Mammary epithelial cell (primary cell): ENCODE measurements at regions not wholly inside any gene's neighbourhood (a gene's known extent, or its start where the extent isn't known, plus 50 kb on each side); places are given as distances from the start of the nearest gene placed in this dataset.

Experiments used
- EZH2 ChIP-seq: IDR thresholded peaks from 2 replicates; pipeline ENCODE4 v1.6.1; 2012; ENCODE audit warnings: low read length, inconsistent platforms, borderline replicate concordance
- TF ChIP-seq, protein P1 (sequence below), 2 donors: IDR thresholded peaks in 1 of 2; conservative IDR thresholded peaks in 1 of 2; 2 replicates each; pipeline ENCODE4 v1.5.1; 2011 to 2012; ENCODE audit warnings: inconsistent platforms in 2 of 2, low read length in 2 of 2, mild to moderate bottlenecking in 2 of 2, control low read depth in 1 of 2, low read depth in 1 of 2; ENCODE audit not compliant: insufficient read depth in 1 of 2; ENCODE audit errors: extremely low read depth in 1 of 2

DNA sequence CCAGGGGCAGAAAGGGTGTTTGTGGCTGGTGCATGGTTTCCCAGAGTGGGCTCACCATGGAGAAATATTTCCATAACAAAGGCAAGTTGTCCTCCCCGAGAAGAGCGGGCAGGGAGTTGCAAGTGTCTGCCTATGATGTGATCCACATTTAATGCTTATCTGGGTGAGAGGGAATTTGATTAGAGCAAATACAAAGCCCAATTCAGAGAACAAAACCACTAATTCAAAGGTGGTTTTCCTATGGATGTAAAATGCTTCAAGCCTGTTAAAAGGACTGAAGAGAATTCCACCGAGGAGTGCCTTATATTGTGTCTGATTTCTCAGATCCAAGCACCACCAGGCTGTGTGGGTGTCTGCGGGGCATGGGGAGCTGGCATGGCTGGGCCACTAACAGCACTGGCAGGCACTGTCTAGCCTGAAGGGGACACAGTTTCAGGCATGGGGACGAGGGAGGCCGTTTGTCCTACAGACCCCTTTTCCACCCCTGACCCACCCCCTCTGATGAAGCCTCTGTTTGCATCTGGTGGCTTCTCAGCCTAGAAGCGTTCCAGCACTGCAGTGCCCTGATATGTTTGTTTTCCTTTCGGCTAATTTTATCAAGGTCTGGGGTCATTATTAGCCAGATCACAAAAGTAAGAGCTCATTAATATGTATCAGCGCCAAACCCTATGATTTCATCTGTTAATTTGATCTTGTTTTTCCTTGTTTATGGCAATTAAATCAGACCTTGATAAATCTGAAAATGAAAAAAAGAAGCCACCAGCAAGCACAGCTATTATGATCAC lies 357.3 kb downstream of the HRH4 start:
- TF ChIP-seq, protein P1, sequence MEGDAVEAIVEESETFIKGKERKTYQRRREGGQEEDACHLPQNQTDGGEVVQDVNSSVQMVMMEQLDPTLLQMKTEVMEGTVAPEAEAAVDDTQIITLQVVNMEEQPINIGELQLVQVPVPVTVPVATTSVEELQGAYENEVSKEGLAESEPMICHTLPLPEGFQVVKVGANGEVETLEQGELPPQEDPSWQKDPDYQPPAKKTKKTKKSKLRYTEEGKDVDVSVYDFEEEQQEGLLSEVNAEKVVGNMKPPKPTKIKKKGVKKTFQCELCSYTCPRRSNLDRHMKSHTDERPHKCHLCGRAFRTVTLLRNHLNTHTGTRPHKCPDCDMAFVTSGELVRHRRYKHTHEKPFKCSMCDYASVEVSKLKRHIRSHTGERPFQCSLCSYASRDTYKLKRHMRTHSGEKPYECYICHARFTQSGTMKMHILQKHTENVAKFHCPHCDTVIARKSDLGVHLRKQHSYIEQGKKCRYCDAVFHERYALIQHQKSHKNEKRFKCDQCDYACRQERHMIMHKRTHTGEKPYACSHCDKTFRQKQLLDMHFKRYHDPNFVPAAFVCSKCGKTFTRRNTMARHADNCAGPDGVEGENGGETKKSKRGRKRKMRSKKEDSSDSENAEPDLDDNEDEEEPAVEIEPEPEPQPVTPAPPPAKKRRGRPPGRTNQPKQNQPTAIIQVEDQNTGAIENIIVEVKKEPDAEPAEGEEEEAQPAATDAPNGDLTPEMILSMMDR (conservative IDR thresholded peaks at IDR 0.05 in 1 of 2, IDR thresholded peaks at IDR 0.05 in 1 of 2; ENCODE audit: extremely low read depth in 1 of 2, insufficient read depth in 1 of 2, low read depth in 1 of 2, low read length in 2 of 2) = no peak
- TF ChIP-seq EZH2 = no peak
